ENCODE measurements at regions not wholly inside any gene's neighbourhood (a gene's known extent, or its start where the extent isn't known, plus 50 kb on each side); places are given as distances from the start of the nearest gene placed in this dataset.

DNA sequence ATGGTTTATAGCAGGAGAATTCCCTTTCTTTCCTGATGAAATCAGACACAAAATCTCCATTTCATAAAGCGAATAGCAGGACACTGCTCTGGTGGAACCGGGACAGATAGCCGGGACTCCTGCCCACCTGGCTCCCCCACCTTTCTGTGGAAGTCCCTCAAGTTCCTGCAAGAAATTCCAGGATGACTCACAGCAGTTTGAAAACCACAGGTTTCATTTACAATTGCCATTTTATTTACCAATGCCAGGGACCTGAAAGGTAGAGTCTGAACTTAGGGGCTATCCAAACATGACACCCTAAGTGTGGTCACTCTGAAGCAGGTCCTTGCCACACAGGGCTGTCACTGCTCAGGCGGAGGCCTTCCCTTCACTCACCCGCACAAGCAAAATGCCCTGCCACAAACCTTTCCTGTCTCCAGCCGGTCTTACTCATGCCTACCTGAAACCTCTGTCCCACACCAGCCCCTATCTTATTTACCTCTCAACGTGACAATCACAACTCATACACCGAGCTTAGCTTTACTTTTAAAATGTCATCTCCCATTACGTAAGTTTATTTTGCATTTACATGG, 63.3 kb upstream of the TAF1L start (continued):
- TF ChIP-seq, protein P1, sequence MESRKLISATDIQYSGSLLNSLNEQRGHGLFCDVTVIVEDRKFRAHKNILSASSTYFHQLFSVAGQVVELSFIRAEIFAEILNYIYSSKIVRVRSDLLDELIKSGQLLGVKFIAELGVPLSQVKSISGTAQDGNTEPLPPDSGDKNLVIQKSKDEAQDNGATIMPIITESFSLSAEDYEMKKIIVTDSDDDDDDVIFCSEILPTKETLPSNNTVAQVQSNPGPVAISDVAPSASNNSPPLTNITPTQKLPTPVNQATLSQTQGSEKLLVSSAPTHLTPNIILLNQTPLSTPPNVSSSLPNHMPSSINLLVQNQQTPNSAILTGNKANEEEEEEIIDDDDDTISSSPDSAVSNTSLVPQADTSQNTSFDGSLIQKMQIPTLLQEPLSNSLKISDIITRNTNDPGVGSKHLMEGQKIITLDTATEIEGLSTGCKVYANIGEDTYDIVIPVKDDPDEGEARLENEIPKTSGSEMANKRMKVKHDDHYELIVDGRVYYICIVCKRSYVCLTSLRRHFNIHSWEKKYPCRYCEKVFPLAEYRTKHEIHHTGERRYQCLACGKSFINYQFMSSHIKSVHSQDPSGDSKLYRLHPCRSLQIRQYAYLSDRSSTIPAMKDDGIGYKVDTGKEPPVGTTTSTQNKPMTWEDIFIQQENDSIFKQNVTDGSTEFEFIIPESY (IDR thresholded peaks at IDR 0.05; ENCODE audit: extremely low read depth, insufficient replicate concordance, low read length) = no peak
- TF ChIP-seq CBX3 (IDR thresholded peaks at IDR 0.05; ENCODE audit: low read depth) (no peak), EGR1 (IDR thresholded peaks at IDR 0.05; ENCODE audit: low read depth) (no peak)

DNA sequence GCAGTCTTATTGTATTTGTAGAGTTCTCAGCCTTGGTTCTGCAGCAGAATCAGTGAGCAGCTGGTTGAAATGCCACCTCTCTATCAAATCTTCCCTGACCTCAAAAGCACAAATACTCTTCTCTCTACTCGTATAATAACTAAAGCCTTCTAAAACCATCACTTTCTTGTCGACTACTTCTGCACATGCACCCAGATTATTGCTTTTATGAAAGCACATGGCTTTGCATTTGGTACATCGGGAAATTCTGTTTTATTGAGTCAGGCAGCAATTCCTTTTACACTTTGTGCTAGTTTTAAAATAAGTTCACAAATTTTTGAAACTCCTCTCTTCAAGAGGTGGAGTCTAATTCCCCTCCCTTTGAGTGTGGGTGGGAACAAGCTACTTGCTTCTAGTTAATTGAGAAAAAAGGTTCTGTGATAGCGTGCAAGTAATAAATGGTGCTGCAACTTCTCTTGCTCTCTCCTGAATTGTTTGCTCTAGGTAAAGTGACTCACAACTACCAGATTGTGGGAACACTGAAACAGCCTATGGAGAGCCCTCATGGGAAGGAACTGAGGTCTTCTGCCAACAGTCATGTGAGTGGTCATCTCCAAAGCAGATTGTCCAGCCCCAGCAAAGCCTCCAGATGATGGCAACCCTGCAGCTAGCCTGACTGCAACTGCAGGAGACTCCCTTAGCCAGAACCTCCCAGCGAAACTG, 66.0 kb upstream of the TAF1L start:
- no TSS peak for BruUV-seq (replicated peaks)
- Histone ChIP-seq H4K20me1 (ENCODE audit: insufficient read depth) (no peaks in the 10 kb centered on the region), H3K36me3 (ENCODE audit: control insufficient read depth in 1 of 2, insufficient read depth in 2 of 2, low read length in 2 of 2) (no peaks in the 10 kb centered on the region)

More for the DNA sequence above, 66.0 kb upstream of the TAF1L start:
- H3K4me1 ChIP-seq (ENCODE audit: control insufficient read depth in 1 of 2, insufficient read depth in 2 of 2, low read length in 2 of 2) = peaks cover 6 to 14% of the 10 kb centered on the region in 2 experiments; a peak in 3 of 4 replicates
- POLR2A ChIA-PET = no interaction called here
- ATAC-seq (no peak), DNase-seq (ENCODE audit: low read depth, low spot score) (no peak)
- H3K27ac ChIP-seq (ENCODE audit: low read depth, low read length) = no peak overlapping the region
- intact Hi-C loops (cut with micrococcal nuclease) = loop anchor here (2.0 kb wide), 2 partner anchors 121 to 323 kb away; no protein-coding TSS in a partner anchor
- TF ChIP-seq YY1 (IDR thresholded peaks at IDR 0.05; ENCODE audit: extremely low read depth, insufficient replicate concordance, low read depth, low read length) (no peak), POLR2A (IDR thresholded peaks at IDR 0.05; ENCODE audit: borderline replicate concordance, extremely low read depth, insufficient read depth, insufficient read length) (no peak), POLR2AphosphoS5 (IDR thresholded peaks at IDR 0.05; ENCODE audit: low read depth, low read length) (no peak)
- H3K4me3 ChIP-seq (replicated peaks in 1 of 2; ENCODE audit: low read depth in 1 of 2, low read length in 2 of 2) = no peak overlapping the region
- H3K79me2 ChIP-seq (ENCODE audit: insufficient read depth, low read length) = no peaks in the 10 kb centered on the region
- H3K27me3 ChIP-seq (ENCODE audit: insufficient read depth, low read length) = peaks cover 31% of the 10 kb centered on the region; the same call in 1 of the 2 replicates
- H3K9ac ChIP-seq (ENCODE audit: low read length) = no peak overlapping the region
- H3K4me2 ChIP-seq (ENCODE audit: low read length) = no peak overlapping the region
- RAD21 ChIA-PET (ENCODE audit: low non-redundant PET in 1 of 2, low total read pairs in 2 of 2, uncharacterized antibody in 2 of 2, unreplicated experiment in 2 of 2) = no interaction called here
- CTCF ChIA-PET = no interaction called here
- H3K9me3 ChIP-seq (ENCODE audit: control insufficient read depth in 1 of 2, insufficient read depth in 1 of 2, low read depth in 1 of 2, low read length in 2 of 2) = no peaks in the 10 kb centered on the region
- no peaks in the 10 kb centered on the region for H3K9me2 ChIP-seq (ENCODE audit: insufficient read depth)
- no peak overlapping the region for H2AFZ ChIP-seq (ENCODE audit: low read depth, low read length, poor library complexity, severe bottlenecking)
